Peyer's patch (tissue), 4 donors: ENCODE measurements at regions not wholly inside any gene's neighbourhood (a gene's known extent, or its start where the extent isn't known, plus 50 kb on each side); places are given as distances from the start of the nearest gene placed in this dataset.
"Not testable (repeated sequence)": the region's sequence is repeated elsewhere in the genome, so short reads cannot be mapped to it uniquely, and the experiment has no call there.

ENCODE experiments used
- CTCF ChIP-seq, 6 experiments: fragments of 450-650 bp in 4 of 6; fragments of 200-600 bp in 2 of 6; sonication (generic) in 1 of 6; IDR thresholded peaks; one replicate each; pipeline ENCODE4 v1.5.1; 2017 to 2019; ENCODE audit warnings: antibody characterized with exemption in 6 of 6, mild to moderate bottlenecking in 3 of 6, moderate library complexity in 1 of 6
- POLR2A ChIP-seq, 2 donors: fragments of 450-650 bp; IDR thresholded peaks; one replicate each; pipeline ENCODE4 v1.5.1; 2017; ENCODE audit warnings: antibody characterized with exemption in 2 of 2, mild to moderate bottlenecking in 2 of 2, moderate library complexity in 2 of 2

GRCh38 chr16:88208776-88209175 is 174.0 kb upstream of the ZNF469 start:
- not testable (repeated sequence) for TF ChIP-seq POLR2A, CTCF (IDR thresholded peaks at IDR 0.05)
